Effector memory CD4-positive, alpha-beta T cell (primary cell): ENCODE measurements at regions not wholly inside any gene's neighbourhood (a gene's known extent, or its start where the extent isn't known, plus 50 kb on each side); places are given as distances from the start of the nearest gene placed in this dataset.

ENCODE experiments used
- DNase-seq, 3 donors: peaks; one replicate each; pipeline ENCODE4 v3.0.0-alpha.2; 2020
- H3K27ac ChIP-seq: 2 replicates; pipeline ENCODE4 v1.7.0; 2013; ENCODE audit warnings: mild to moderate bottlenecking, low read length, moderate library complexity; ENCODE audit not compliant: insufficient read depth, poor library complexity, severe bottlenecking
- H3K27me3 ChIP-seq: replicated peaks from 2 replicates; pipeline ENCODE4 v1.7.0; 2013; ENCODE audit warnings: mild to moderate bottlenecking, low read length; ENCODE audit not compliant: insufficient read depth, control insufficient read depth, poor library complexity, severe bottlenecking
- H3K36me3 ChIP-seq: 2 replicates; pipeline ENCODE4 v1.7.0; 2013; ENCODE audit warnings: mild to moderate bottlenecking, low read length, moderate library complexity; ENCODE audit not compliant: control insufficient read depth, insufficient read depth
- H3K4me1 ChIP-seq: 2 replicates; pipeline ENCODE4 v1.7.0; 2013; ENCODE audit warnings: low read length, mild to moderate bottlenecking; ENCODE audit not compliant: control insufficient read depth, insufficient read depth, poor library complexity, severe bottlenecking
- H3K4me3 ChIP-seq: 2 replicates; pipeline ENCODE4 v1.7.0; 2013; ENCODE audit warnings: low read length, low read depth, mild to moderate bottlenecking; ENCODE audit not compliant: insufficient read depth, poor library complexity, severe bottlenecking
- H3K9me3 ChIP-seq: 2 replicates; pipeline ENCODE4 v1.7.0; 2013; ENCODE audit warnings: mild to moderate bottlenecking, low read length, moderate library complexity; ENCODE audit not compliant: control insufficient read depth

GRCh38 chr3:104596054-104596453 lies 770.7 kb upstream of the ALCAM start:
- no peak overlapping the region for H3K27ac ChIP-seq
- DNase-seq = no peak
- no peak overlapping the region for H3K4me3 ChIP-seq
- no peaks in the 10 kb centered on the region for H3K36me3 ChIP-seq
- no peaks in the 10 kb centered on the region for H3K9me3 ChIP-seq
- H3K4me1 ChIP-seq = no peaks in the 10 kb centered on the region
- H3K27me3 ChIP-seq = no peaks in the 10 kb centered on the region

GRCh38 chr3:104596551-104596950 lies 770.2 kb upstream of the ALCAM start:
- H3K4me1 ChIP-seq = no peaks in the 10 kb centered on the region
- no peaks in the 10 kb centered on the region for H3K36me3 ChIP-seq
- no peak overlapping the region for H3K4me3 ChIP-seq
- no peak for DNase-seq
- H3K27ac ChIP-seq = no peak overlapping the region
- H3K9me3 ChIP-seq = no peaks in the 10 kb centered on the region
- H3K27me3 ChIP-seq = no peaks in the 10 kb centered on the region

GRCh38 chr3:104598848-104599511 lies 767.7 kb upstream of the ALCAM start:
- Histone ChIP-seq H3K27me3 (no peaks in the 10 kb centered on the region), H3K4me3 (no peak overlapping the region), H3K27ac (no peak overlapping the region), H3K36me3 (no peaks in the 10 kb centered on the region), H3K9me3 (no peaks in the 10 kb centered on the region), H3K4me1 (no peaks in the 10 kb centered on the region)
- no peak for DNase-seq

- H3K27ac ChIP-seq = no peak overlapping the region
- no peak for DNase-seq
- no peaks in the 10 kb centered on the region for H3K9me3 ChIP-seq
These were observed 762.2 kb upstream of the ALCAM start for GRCh38 chr3:104604326-104605010.

GRCh38 chr3:104606812-104607211 lies 759.9 kb upstream of the ALCAM start:
- no peaks in the 10 kb centered on the region for H3K36me3 ChIP-seq
- H3K9me3 ChIP-seq = no peaks in the 10 kb centered on the region
- H3K4me1 ChIP-seq = no peaks in the 10 kb centered on the region
- H3K27me3 ChIP-seq = no peaks in the 10 kb centered on the region
- no peak overlapping the region for H3K4me3 ChIP-seq
- DNase-seq = no peak
- no peak overlapping the region for H3K27ac ChIP-seq

More at GRCh38 chr3:104604326-104605010, 762.2 kb upstream of the ALCAM start:
- H3K4me3 ChIP-seq = no peak overlapping the region
- no peaks in the 10 kb centered on the region for H3K36me3 ChIP-seq
- no peaks in the 10 kb centered on the region for H3K27me3 ChIP-seq
- H3K4me1 ChIP-seq = no peaks in the 10 kb centered on the region

- no peaks in the 10 kb centered on the region for H3K36me3 ChIP-seq
- no peak overlapping the region for H3K27ac ChIP-seq
- H3K4me1 ChIP-seq = no peaks in the 10 kb centered on the region
- H3K4me3 ChIP-seq = no peak overlapping the region
- H3K27me3 ChIP-seq = no peaks in the 10 kb centered on the region
- no peak for DNase-seq
- no peaks in the 10 kb centered on the region for H3K9me3 ChIP-seq
These were observed 755.7 kb upstream of the ALCAM start for GRCh38 chr3:104610730-104611652.

GRCh38 chr3:104612218-104612617 lies 754.5 kb upstream of the ALCAM start:
- H3K36me3 ChIP-seq = no peaks in the 10 kb centered on the region
- no peak overlapping the region for H3K4me3 ChIP-seq
- DNase-seq = no peak
- H3K27ac ChIP-seq = no peak overlapping the region
- no peaks in the 10 kb centered on the region for H3K4me1 ChIP-seq
- H3K27me3 ChIP-seq = no peaks in the 10 kb centered on the region
- H3K9me3 ChIP-seq = no peaks in the 10 kb centered on the region

GRCh38 chr3:104614564-104614963 lies 752.1 kb upstream of the ALCAM start:
- Histone ChIP-seq H3K36me3 (no peaks in the 10 kb centered on the region), H3K27me3 (no peaks in the 10 kb centered on the region), H3K27ac (no peak overlapping the region), H3K4me3 (no peak overlapping the region), H3K9me3 (no peaks in the 10 kb centered on the region), H3K4me1 (no peaks in the 10 kb centered on the region)
- DNase-seq = no peak

GRCh38 chr3:104628185-104628789 lies 738.4 kb upstream of the ALCAM start:
- Histone ChIP-seq H3K27me3 (no peaks in the 10 kb centered on the region), H3K4me1 (no peaks in the 10 kb centered on the region), H3K4me3 (no peak overlapping the region), H3K9me3 (no peaks in the 10 kb centered on the region), H3K27ac (no peak overlapping the region), H3K36me3 (no peaks in the 10 kb centered on the region)
- no peak for DNase-seq
